Liver (tissue), 8 donors: ENCODE measurements at regions not wholly inside any gene's neighbourhood (a gene's known extent, or its start where the extent isn't known, plus 50 kb on each side); places are given as distances from the start of the nearest gene placed in this dataset.
A peak's percentile ranks its signal among the peaks of the same experiment; 100 is the strongest.

ENCODE experiments used
- DNase-seq: peaks from one replicate; pipeline ENCODE4 v3.0.0-alpha.2; 2017; ENCODE audit warnings: low spot score
- H3K27ac ChIP-seq, 2 donors: one replicate each; pipeline ENCODE4 v1.7.0; 2013; ENCODE audit warnings: inconsistent platforms in 2 of 2, low read length in 2 of 2, control low read depth in 1 of 2, low read depth in 1 of 2, mild to moderate bottlenecking in 1 of 2
- H3K27me3 ChIP-seq, 4 donors: one replicate each; pipeline versions ENCODE4 v1.6.1 to v1.7.0; 2013; ENCODE audit warnings: low read length in 3 of 4, inconsistent platforms in 1 of 4, mild to moderate bottlenecking in 1 of 4, moderate library complexity in 1 of 4; ENCODE audit not compliant: control insufficient read depth in 4 of 4, insufficient read depth in 4 of 4
- H3K36me3 ChIP-seq, 4 donors: one replicate each; pipeline versions ENCODE4 v1.6.1 to v1.7.0; 2013; ENCODE audit warnings: low read length in 3 of 4, mild to moderate bottlenecking in 3 of 4, low read depth in 1 of 4, moderate library complexity in 1 of 4; ENCODE audit not compliant: control insufficient read depth in 4 of 4, insufficient read depth in 3 of 4
- H3K4me1 ChIP-seq, 4 donors: one replicate each; pipeline versions ENCODE4 v1.6.1 to v1.7.0; 2013; ENCODE audit warnings: low read length in 3 of 4, mild to moderate bottlenecking in 3 of 4, moderate library complexity in 1 of 4; ENCODE audit not compliant: control insufficient read depth in 4 of 4, insufficient read depth in 4 of 4
- H3K4me3 ChIP-seq, 3 donors: one replicate each; pipeline versions ENCODE4 v1.6.1 to v1.7.0; 2013; ENCODE audit warnings: low read length in 3 of 3, control low read depth in 1 of 3, low read depth in 1 of 3, mild to moderate bottlenecking in 1 of 3
- H3K9ac ChIP-seq, 2 donors: one replicate each; pipeline ENCODE4 v1.7.0; 2013; ENCODE audit warnings: low read length in 2 of 2, mild to moderate bottlenecking in 2 of 2, moderate library complexity in 2 of 2, control low read depth in 1 of 2, low read depth in 1 of 2
- H3K9me3 ChIP-seq, 4 donors: one replicate each; pipeline versions ENCODE4 v1.6.1 to v1.7.0; 2013; ENCODE audit warnings: low read length in 3 of 4; ENCODE audit not compliant: control insufficient read depth in 4 of 4
- ATF3 ChIP-seq: IDR thresholded peaks from 2 replicates; pipeline ENCODE4 v1.6.1; 2016; ENCODE audit warnings: antibody characterized with exemption
- CTCF ChIP-seq: fragments of 150-350 bp; IDR thresholded peaks from 2 replicates; pipeline ENCODE4 v1.5.1; 2017; ENCODE audit warnings: improper control_type of control experiment, low read depth, low read length; ENCODE audit not compliant: missing input control
- EGR1 ChIP-seq, 2 donors: IDR thresholded peaks; 2 replicates each; pipeline ENCODE4 v1.6.1; 2016 to 2018; ENCODE audit warnings: antibody characterized with exemption in 2 of 2, low read depth in 2 of 2
- FOXA1 ChIP-seq: IDR thresholded peaks from 2 replicates; pipeline ENCODE4 v1.6.1; 2016; ENCODE audit warnings: antibody characterized with exemption
- FOXA2 ChIP-seq: IDR thresholded peaks from 2 replicates; pipeline ENCODE4 v1.6.1; 2016; ENCODE audit warnings: antibody characterized with exemption
- GABPA ChIP-seq, 2 donors: IDR thresholded peaks in 1 of 2; conservative IDR thresholded peaks in 1 of 2; 2 replicates each; pipeline ENCODE4 v1.6.1; 2016; ENCODE audit warnings: antibody characterized with exemption in 2 of 2, mild to moderate bottlenecking in 1 of 2, moderate library complexity in 1 of 2
- HNF4A ChIP-seq, 2 donors: conservative IDR thresholded peaks; 2 replicates each; pipeline ENCODE4 v1.6.1; 2016; ENCODE audit warnings: antibody characterized with exemption in 2 of 2, mild to moderate bottlenecking in 2 of 2
- HNF4G ChIP-seq: IDR thresholded peaks from 2 replicates; pipeline ENCODE4 v1.6.1; 2016; ENCODE audit warnings: antibody characterized with exemption
- JUND ChIP-seq, 2 donors: IDR thresholded peaks; 2 replicates each; pipeline ENCODE4 v1.6.1; 2016; ENCODE audit warnings: antibody characterized with exemption in 2 of 2
- MAX ChIP-seq: IDR thresholded peaks from 2 replicates; pipeline ENCODE4 v1.6.1; 2016; ENCODE audit warnings: antibody characterized with exemption
- NR2F2 ChIP-seq: IDR thresholded peaks from 2 replicates; pipeline ENCODE4 v1.6.1; 2016; ENCODE audit warnings: antibody characterized with exemption
- RAD21 ChIP-seq, 2 donors: IDR thresholded peaks; 2 replicates each; pipeline ENCODE4 v1.6.1; 2016; ENCODE audit warnings: antibody characterized with exemption in 2 of 2, mild to moderate bottlenecking in 2 of 2
- REST ChIP-seq: IDR thresholded peaks from 2 replicates; pipeline ENCODE4 v1.6.1; 2016; ENCODE audit warnings: antibody characterized with exemption, mild to moderate bottlenecking
- RXRA ChIP-seq, 2 donors: IDR thresholded peaks; 2 replicates each; pipeline ENCODE4 v1.6.1; 2017 to 2018; ENCODE audit warnings: antibody characterized with exemption in 2 of 2, mild to moderate bottlenecking in 1 of 2
- SP1 ChIP-seq: IDR thresholded peaks from 2 replicates; pipeline ENCODE4 v1.6.1; 2018; ENCODE audit warnings: antibody characterized with exemption, mild to moderate bottlenecking
- TAF1 ChIP-seq: conservative IDR thresholded peaks from 2 replicates; pipeline ENCODE4 v1.6.1; 2016; ENCODE audit warnings: antibody characterized with exemption, mild to moderate bottlenecking
- YY1 ChIP-seq: IDR thresholded peaks from 2 replicates; pipeline ENCODE4 v1.6.1; 2016; ENCODE audit warnings: antibody characterized with exemption, mild to moderate bottlenecking
- ZBTB33 ChIP-seq: IDR thresholded peaks from 2 replicates; pipeline ENCODE4 v1.6.1; 2016; ENCODE audit warnings: antibody characterized with exemption
- WGBS: extraction: QIAGEN DNeasy Blood & Tissue Kit; methylation state at CpG from one replicate; pipeline ENCODE4 v1.1.7; 2013; 5-methylcytosine and 5-hydroxymethylcytosine counted together
- donor health status: healthy.
- donor health status: healthy.
- donor health status: healthy.
- donor health status: healthy.
- donor health status: healthy.

GRCh38 chr13:99897076-99897440 is 74.5 kb downstream of the ZIC5 start:
- no peaks in the 10 kb centered on the region for H3K36me3 ChIP-seq
- DNase-seq, result no peak
- peaks cover 0 to 8% (median 6%) of the 10 kb centered on the region in 4 donors for H3K4me1 ChIP-seq
- TF ChIP-seq JUND (IDR thresholded peaks at IDR 0.05) (no peak), TAF1 (no peak)
- no peak overlapping the region for H3K4me3 ChIP-seq
- WGBS, result 89% methylated on average over 7 of the region's 7 CpGs
- H3K9ac ChIP-seq, result no peak overlapping the region
- no peaks in the 10 kb centered on the region for H3K27me3 ChIP-seq
- H3K9me3 ChIP-seq, result peaks cover 0 to 4% (median 0%) of the 10 kb centered on the region in 4 donors
- no peak overlapping the region for H3K27ac ChIP-seq

- 78% methylated on average over 37 of the region's 37 CpGs for WGBS
Observed at GRCh38 chr13:99896369-99897075, 75.0 kb downstream of the ZIC5 start.

More at GRCh38 chr13:99896369-99897075, 75.0 kb downstream of the ZIC5 start:
- no peak for DNase-seq
- Histone ChIP-seq H3K4me3 (peak overlapping the region in 1 of 3 donors; percentile 57), H3K36me3 (no peaks in the 10 kb centered on the region), H3K27ac (no peak overlapping the region), H3K9ac (no peak overlapping the region), H3K4me1 (peaks cover 0 to 8% (median 6%) of the 10 kb centered on the region in 4 donors), H3K27me3 (no peaks in the 10 kb centered on the region), H3K9me3 (peaks cover 0 to 4% (median 0%) of the 10 kb centered on the region in 4 donors)
- TF ChIP-seq HNF4A (conservative IDR thresholded peaks at IDR 0.05) (no peak), YY1 (no peak), EGR1 (IDR thresholded peaks at IDR 0.05; ENCODE audit: low read depth in 2 of 2) (no peak), TAF1 (no peak), HNF4G (no peak), MAX (no peak), JUND (IDR thresholded peaks at IDR 0.05) (no peak), RAD21 (IDR thresholded peaks at IDR 0.05) (no peak), ATF3 (no peak), FOXA2 (no peak), FOXA1 (no peak), SP1 (no peak), CTCF (no peak), RXRA (IDR thresholded peaks at IDR 0.05) (no peak), NR2F2 (no peak), ZBTB33 (no peak), GABPA (IDR thresholded peaks at IDR 0.05 in 1 of 2, conservative IDR thresholded peaks at IDR 0.05 in 1 of 2) (no peak), REST (no peak)
